GM12873 (cell line): ENCODE measurements at regions not wholly inside any gene's neighbourhood (a gene's known extent, or its start where the extent isn't known, plus 50 kb on each side); places are given as distances from the start of the nearest gene placed in this dataset.

Source experiments
- TF ChIP-seq, protein P1 (sequence below): IDR thresholded peaks from 2 replicates; pipeline ENCODE4 v1.5.1; 2012; ENCODE audit warnings: low read depth, mild to moderate bottlenecking, moderate library complexity, low read length, control low read depth; ENCODE audit not compliant: insufficient read depth; ENCODE audit errors: missing control alignments

DNA sequence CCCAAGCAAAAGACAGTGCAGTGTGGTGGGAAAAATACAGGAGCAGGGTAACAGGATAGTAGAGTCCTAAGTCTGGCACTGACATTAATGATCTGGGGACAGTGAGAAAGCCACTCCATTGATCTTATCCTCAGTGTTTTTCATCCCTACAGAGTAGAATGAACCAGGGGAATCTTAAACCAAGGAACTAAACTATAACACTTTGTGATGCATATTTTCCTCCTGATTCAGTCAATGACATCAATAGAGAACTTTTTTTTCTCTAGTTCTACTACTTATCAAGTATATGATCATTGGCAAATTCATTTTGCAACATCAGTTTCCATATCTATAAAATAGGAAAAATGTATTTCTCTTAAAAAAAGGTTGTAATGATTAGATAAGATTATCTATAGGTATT is 151.1 kb downstream of the TMEM26 start:
- TF ChIP-seq, protein P1, sequence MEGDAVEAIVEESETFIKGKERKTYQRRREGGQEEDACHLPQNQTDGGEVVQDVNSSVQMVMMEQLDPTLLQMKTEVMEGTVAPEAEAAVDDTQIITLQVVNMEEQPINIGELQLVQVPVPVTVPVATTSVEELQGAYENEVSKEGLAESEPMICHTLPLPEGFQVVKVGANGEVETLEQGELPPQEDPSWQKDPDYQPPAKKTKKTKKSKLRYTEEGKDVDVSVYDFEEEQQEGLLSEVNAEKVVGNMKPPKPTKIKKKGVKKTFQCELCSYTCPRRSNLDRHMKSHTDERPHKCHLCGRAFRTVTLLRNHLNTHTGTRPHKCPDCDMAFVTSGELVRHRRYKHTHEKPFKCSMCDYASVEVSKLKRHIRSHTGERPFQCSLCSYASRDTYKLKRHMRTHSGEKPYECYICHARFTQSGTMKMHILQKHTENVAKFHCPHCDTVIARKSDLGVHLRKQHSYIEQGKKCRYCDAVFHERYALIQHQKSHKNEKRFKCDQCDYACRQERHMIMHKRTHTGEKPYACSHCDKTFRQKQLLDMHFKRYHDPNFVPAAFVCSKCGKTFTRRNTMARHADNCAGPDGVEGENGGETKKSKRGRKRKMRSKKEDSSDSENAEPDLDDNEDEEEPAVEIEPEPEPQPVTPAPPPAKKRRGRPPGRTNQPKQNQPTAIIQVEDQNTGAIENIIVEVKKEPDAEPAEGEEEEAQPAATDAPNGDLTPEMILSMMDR, result no peak

DNA sequence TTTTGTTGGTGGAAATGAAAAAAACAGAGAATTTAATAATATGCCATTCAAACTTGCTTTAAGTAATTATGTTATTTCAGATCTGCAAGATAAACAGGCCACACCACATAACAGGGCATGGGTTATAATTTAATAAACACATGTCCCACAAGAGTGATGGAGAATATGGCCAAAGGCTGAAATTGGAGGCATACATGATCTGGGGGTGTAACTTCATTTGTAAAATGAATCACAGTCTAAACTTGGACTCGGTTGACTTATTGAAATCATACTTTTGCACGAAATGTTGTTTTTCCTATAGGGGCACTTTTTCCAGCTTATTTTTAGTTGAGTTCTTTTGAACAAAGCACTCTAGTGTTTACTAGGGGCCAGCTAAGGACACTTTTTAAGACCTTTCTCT is 151.6 kb downstream of the TMEM26 start:
- TF ChIP-seq, protein P1, result no peak

DNA sequence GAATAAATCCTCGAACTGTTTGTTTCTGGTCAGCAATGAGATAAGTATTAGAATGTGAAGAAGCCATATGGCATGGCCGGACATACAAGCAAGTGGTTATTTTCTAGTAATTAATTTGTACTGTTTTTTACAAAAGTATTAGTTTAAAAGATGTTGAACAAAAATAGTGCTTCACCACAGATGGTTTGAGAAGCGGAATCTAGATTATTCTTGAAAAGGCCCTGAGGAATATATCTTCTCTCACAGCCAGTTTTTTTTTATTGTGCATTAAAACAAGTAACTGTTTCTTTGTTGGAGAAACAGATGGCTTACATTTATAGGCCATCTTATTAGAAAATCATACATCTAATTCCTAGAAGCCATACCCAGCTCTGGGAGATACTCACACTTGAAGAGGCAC is 153.3 kb downstream of the TMEM26 start:
- TF ChIP-seq, protein P1, result no peak

DNA sequence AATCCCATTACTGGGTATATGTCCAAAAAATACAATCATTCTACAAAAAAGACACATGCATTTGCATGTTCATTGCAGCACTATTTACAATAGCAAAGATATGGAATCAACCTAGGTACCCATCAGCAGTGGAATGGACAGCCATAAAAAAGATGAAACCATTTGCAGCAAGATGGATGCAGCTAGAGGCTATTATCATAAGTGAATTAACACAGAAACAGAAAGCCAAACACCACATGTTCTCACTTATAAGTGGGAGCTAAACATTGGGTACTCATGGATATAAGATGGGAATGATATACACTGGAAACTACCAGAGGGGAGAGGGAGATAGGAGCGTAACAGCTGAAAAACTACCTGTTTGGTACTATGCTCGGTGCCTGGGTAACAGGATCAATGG is 154.0 kb downstream of the TMEM26 start:
- TF ChIP-seq, protein P1, result no peak

DNA sequence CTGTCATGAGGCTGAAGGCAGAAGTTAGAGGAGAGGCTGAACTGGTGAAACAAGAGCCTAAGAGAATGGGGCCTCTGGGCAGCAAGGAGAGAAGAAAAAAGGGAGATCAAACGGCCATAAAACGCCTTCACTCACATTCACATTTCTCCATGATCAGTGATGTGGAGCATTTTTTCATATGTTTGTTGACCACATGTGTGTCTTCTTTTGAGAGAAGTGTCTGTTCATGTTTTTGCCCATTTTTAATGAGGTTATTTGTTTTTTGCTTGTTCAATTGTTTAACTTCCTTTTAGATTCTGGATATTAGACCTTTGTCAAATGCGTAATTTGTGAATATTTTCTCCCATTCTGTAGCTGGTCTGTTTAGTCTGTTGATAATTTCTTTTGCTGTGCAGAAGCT is 155.0 kb downstream of the TMEM26 start:
- TF ChIP-seq, protein P1, result no peak

DNA sequence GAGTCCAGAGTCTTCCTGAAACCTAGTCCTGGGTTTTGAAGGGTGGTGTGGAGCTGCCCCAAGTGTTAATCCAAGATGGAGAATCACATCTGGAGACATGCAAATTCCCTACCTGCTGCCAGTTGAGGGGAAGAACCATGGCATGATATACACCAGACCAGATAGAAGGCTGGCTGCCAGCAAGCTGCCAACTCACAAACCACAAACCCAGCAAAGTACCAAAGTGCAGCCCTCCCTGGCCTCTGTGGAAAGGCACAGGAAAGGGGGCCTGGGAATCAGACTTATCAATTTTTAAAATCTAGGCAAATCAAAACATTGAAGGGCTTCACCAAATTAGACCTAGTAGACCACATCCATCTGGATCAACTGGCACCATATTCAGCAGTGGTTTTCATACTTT is 157.0 kb downstream of the TMEM26 start:
- TF ChIP-seq, protein P1, result no peak

DNA sequence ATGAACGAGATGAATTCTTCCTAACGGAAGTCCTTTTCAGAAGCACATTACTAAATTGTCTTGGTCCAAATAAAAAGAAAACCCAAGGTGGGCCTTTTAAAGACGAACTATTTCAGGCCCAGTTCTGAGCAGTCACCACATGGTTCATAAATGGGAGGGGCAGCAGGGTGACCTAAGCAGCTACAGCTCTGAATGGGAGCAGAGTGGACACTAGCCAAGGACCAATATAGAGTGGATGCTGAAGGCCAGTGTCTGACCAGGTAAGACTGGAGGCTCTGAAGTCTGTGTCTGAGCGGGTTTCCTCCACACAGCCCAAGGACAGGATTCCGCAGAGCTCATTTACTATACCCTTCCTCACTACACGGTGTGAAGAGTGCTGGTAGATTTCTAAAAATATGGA is 159.1 kb downstream of the TMEM26 start:
- TF ChIP-seq, protein P1, result no peak
